Upper lobe of left lung (tissue), 4 donors: ENCODE measurements at regions not wholly inside any gene's neighbourhood (a gene's known extent, or its start where the extent isn't known, plus 50 kb on each side); places are given as distances from the start of the nearest gene placed in this dataset.
"Not testable (repeated sequence)": the region's sequence is repeated elsewhere in the genome, so short reads cannot be mapped to it uniquely, and the experiment has no call there.

ENCODE experiments used
- EP300 ChIP-seq, 4 donors: sonication (generic); formaldehyde crosslinking; IDR thresholded peaks; one replicate each; pipeline ENCODE4 v1.5.1; 2017; ENCODE audit warnings: antibody characterized with exemption in 4 of 4, control low read depth in 2 of 4
- TF ChIP-seq, protein P1 (sequence below), 6 experiments: fragments of 450-650 bp in 4 of 6; fragments of 200-600 bp in 2 of 6; sonication (generic) in 2 of 6; IDR thresholded peaks; one replicate each; pipeline ENCODE4 v1.5.1; 2016 to 2019; ENCODE audit warnings: antibody characterized with exemption in 6 of 6

DNA sequence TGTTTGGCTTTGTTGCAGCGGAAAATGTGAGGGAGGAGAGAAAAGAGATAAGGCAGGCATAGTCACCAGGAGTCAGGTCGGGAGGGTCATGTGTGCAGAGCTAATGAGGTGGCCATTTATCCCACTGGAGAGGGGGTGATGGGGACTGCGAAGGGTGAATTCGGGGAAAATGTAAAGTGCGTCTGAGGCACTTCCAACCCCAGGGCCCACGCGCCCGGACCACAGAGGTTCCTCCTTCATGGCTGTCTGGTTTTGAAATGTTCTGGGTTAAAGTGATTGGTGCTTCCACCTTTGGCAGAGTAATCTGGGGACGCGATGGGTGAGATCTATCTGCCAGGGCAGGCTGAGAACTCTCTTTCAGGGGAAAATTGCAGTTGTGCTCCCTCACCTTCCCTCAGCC, 145.9 kb downstream of the GTF2IRD2B start:
- not testable (repeated sequence) for TF ChIP-seq EP300 (IDR thresholded peaks at IDR 0.05)
- TF ChIP-seq, protein P1, sequence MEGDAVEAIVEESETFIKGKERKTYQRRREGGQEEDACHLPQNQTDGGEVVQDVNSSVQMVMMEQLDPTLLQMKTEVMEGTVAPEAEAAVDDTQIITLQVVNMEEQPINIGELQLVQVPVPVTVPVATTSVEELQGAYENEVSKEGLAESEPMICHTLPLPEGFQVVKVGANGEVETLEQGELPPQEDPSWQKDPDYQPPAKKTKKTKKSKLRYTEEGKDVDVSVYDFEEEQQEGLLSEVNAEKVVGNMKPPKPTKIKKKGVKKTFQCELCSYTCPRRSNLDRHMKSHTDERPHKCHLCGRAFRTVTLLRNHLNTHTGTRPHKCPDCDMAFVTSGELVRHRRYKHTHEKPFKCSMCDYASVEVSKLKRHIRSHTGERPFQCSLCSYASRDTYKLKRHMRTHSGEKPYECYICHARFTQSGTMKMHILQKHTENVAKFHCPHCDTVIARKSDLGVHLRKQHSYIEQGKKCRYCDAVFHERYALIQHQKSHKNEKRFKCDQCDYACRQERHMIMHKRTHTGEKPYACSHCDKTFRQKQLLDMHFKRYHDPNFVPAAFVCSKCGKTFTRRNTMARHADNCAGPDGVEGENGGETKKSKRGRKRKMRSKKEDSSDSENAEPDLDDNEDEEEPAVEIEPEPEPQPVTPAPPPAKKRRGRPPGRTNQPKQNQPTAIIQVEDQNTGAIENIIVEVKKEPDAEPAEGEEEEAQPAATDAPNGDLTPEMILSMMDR (IDR thresholded peaks at IDR 0.05): not testable (repeated sequence)
